ENCODE measurements at regions not wholly inside any gene's neighbourhood (a gene's known extent, or its start where the extent isn't known, plus 50 kb on each side); places are given as distances from the start of the nearest gene placed in this dataset.

DNA sequence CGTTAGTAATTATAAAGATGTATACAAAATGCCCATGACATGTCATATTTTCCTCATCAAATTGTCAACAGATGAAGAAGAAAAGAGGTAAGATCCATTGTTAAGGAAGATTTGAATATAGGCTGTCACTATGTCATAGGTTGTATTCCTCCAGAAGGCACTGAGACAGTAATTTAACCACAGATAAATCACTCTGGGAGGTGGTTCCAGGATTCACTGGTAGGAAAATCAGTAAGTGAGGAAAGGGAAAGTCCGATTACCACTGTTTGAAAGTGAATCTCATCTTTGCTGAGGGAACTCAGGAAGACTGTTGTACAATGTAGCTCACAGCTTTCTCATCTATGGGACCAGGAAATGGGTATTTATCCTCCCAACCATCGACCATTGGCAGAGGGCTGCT is 152.8 kb upstream of the TMEFF2 start:
- TF ChIP-seq ZNF274 (IDR thresholded peaks at IDR 0.05; ENCODE audit: low read depth, low read length), result no peak
- H3K4me3 ChIP-seq (ENCODE audit: low read length), result no peak overlapping the region

DNA sequence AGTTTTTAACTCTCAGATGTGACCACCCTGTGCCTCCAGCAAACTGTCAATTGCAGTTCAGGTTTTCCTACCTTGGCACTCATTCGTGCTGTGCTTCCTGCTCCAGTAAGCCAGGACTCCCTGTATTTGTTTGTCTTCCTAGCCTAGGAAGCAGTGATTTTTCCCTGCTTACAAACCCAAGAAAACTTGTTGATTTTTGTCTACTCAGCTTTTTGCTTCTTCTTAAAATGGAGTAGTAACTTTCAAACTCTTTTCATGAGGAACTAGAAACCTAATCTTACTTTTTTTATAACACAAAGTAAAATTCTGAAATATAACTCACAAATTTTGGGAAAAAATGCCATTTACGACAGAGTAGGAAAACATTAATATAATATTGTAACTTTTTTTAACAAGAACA is 150.6 kb upstream of the TMEFF2 start:
- no peak overlapping the region for H3K4me3 ChIP-seq (ENCODE audit: low read length)
- no peak for TF ChIP-seq ZNF274 (IDR thresholded peaks at IDR 0.05; ENCODE audit: low read depth, low read length)

GRCh38 chr2:192333642-192334041 is 138.9 kb upstream of the TMEFF2 start:
- H3K4me3 ChIP-seq (ENCODE audit: low read length), result no peak overlapping the region
- TF ChIP-seq ZNF274 (IDR thresholded peaks at IDR 0.05; ENCODE audit: low read depth, low read length), result no peak

DNA sequence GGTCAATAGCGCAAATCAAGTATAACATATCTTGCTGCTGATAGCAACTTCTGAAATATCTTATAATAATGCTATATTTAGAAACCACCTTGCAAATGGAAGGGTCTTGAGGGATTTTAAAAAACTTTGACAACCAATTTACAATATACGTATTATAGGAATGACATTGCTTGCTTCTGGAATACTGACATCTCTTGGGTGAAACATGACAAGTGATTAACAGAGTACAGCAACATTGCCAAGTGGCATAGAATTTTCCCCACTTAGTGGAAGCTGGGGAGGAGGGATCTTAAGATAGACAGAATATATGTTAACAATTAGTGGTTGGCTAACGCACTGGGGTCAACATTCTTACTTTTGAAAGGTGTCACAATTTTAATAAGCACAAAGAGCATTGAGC is 133.6 kb upstream of the TMEFF2 start:
- H3K4me3 ChIP-seq (ENCODE audit: low read length), result no peak overlapping the region
- no peak for TF ChIP-seq ZNF274 (IDR thresholded peaks at IDR 0.05; ENCODE audit: low read depth, low read length)

GRCh38 chr2:192327576-192327975 is 132.8 kb upstream of the TMEFF2 start:
- no peak overlapping the region for H3K4me3 ChIP-seq (ENCODE audit: low read length)
- no peak for TF ChIP-seq ZNF274 (IDR thresholded peaks at IDR 0.05; ENCODE audit: low read depth, low read length)

- no peak for TF ChIP-seq ZNF274 (IDR thresholded peaks at IDR 0.05; ENCODE audit: low read depth, low read length)
- no peak overlapping the region for H3K4me3 ChIP-seq (ENCODE audit: low read length)
Observed at GRCh38 chr2:192315543-192315942, 120.8 kb upstream of the TMEFF2 start.

DNA sequence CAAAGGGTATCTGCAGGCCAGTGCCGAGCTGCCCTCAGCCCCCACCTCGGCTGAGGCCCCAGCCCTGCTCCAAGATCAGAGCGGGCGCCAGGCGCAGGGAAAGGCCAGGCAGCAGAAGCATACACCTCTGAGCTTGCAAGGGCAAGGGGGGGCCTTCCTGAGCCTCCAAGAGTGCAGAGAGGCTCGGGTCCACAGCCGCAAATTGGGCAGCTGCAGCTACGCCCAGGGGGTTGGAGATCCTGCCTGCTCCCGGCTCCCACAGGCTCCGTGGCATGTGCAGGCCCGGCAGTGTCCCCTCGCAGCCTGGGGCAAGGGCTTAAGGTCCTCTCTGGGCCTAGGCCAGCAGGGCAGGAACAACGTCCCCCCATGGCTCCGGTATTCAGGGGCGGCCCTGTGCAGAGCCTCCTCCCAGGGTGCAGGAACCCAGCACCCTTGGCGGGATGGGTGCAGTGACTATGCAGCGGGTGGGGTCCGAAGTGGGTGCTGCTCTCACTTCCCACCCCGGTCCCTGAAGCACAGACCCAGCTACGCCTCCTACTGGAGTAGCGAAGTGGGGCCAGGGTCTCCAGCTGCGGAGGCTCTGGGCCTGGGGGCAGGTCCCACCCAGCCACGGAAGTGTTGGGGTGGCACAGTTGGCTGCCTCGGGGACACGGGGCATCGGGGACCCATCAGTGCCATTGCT is 120.2 kb upstream of the TMEFF2 start:
- H3K4me3 ChIP-seq (ENCODE audit: low read length), result no peak overlapping the region
- TF ChIP-seq ZNF274 (IDR thresholded peaks at IDR 0.05; ENCODE audit: low read depth, low read length), result no peak

- no peak overlapping the region for H3K4me3 ChIP-seq (ENCODE audit: low read length)
- TF ChIP-seq ZNF274 (IDR thresholded peaks at IDR 0.05; ENCODE audit: low read depth, low read length), result no peak
Observed at GRCh38 chr2:192313773-192314172, 119.0 kb upstream of the TMEFF2 start.

- no peak for TF ChIP-seq ZNF274 (IDR thresholded peaks at IDR 0.05; ENCODE audit: low read depth, low read length)
Observed at GRCh38 chr2:192311701-192312460, 117.1 kb upstream of the TMEFF2 start.

GRCh38 chr2:192307530-192307929 is 112.8 kb upstream of the TMEFF2 start:
- TF ChIP-seq ZNF274 (IDR thresholded peaks at IDR 0.05; ENCODE audit: low read depth, low read length), result no peak
- H3K4me3 ChIP-seq (ENCODE audit: low read length), result no peak overlapping the region

More at GRCh38 chr2:192311701-192312460, 117.1 kb upstream of the TMEFF2 start:
- H3K4me3 ChIP-seq (ENCODE audit: low read length), result no peak overlapping the region

GRCh38 chr2:192298664-192299063 is 103.9 kb upstream of the TMEFF2 start:
- H3K4me3 ChIP-seq (ENCODE audit: low read length), result no peak overlapping the region
- TF ChIP-seq ZNF274 (IDR thresholded peaks at IDR 0.05; ENCODE audit: low read depth, low read length), result no peak

DNA sequence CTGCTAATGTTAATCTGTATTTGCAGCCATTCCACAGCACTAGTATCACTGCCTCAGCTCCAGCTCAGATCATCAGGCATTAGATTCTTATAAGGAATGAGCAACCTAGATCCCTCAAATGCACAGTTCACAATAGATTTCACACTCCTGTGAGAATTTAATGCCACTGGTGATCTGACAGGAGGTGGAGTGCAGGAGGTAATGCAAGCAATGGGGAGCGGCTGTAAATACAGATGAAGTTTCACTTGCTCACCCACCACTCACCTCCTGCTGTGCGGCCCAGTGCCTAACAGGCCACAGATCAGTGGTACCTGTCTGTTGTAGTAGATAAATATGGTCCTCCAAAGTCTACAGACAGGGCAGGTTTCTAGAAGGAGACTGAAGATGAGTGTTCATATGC is 97.7 kb upstream of the TMEFF2 start:
- H3K4me3 ChIP-seq (ENCODE audit: low read length), result no peak overlapping the region
- no peak for TF ChIP-seq ZNF274 (IDR thresholded peaks at IDR 0.05; ENCODE audit: low read depth, low read length)

DNA sequence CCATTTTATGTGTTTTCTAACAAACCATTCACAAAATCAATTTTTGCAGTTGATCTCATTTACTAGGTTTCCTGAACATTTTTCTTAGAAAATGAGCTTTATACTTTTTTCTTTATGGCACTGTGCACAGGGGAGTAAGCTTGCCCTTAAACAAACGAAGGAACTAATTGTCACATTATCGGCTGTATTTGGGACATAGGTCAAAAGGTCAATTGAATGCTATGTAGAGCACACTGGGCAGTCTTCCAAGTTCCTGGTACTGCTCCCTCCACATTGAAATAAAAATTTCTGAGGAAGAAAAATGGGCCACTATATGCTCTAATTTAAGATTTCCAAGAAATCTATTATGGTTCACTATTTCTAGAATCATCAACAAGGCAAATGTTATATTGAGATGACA is 93.6 kb upstream of the TMEFF2 start:
- TF ChIP-seq ZNF274 (IDR thresholded peaks at IDR 0.05; ENCODE audit: low read depth, low read length), result no peak
- no peak overlapping the region for H3K4me3 ChIP-seq (ENCODE audit: low read length)

DNA sequence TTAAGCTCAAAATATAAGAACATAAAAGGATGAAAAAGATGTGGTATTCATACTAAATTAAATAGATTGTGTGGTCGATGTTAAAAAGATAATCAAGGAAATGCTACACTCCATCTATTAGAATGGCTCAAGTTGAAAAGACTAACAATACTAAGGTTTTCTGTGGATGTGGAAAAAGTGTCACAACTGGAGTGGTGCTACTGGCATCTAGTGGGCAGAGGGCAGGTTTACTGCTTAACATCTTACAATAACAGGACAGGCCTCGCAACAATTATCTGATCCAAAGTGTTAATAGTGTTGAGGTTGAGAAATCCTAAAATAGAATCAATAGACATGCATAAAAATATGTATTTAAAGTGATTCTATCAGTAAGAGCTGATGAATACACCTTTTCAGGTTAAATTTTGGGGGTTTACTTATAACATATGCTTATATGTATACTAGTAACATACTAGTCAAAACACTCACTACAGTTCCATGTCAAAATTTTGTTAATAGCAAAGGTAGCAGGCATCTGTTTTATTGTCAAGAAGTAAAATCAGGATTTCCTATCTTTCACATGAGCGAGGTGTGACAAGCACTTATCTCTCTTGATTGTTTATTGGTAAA is 91.5 kb upstream of the TMEFF2 start:
- TF ChIP-seq ZNF274 (IDR thresholded peaks at IDR 0.05; ENCODE audit: low read depth, low read length), result no peak
- H3K4me3 ChIP-seq (ENCODE audit: low read length), result no peak overlapping the region

DNA sequence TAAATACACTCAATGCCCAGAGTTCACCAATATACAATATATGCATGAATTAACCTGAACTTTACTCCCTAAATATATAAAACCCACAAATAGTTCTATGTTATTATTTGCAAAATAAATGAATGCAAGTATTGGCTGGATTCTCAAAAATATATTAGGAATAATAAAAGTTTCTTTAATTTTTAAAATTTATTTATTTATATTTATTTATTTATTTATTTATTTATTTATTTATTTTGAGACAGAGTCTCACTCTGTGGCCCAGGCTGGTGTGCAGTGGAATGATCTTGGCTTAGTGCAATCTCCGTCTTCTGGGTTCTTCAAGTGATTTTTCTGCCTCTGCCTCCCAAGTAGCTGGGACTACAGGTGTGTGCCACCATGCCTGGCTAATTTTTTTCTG is 88.7 kb upstream of the TMEFF2 start:
- TF ChIP-seq ZNF274 (IDR thresholded peaks at IDR 0.05; ENCODE audit: low read depth, low read length), result no peak
- no peak overlapping the region for H3K4me3 ChIP-seq (ENCODE audit: low read length)
